ENCODE measurements at regions not wholly inside any gene's neighbourhood (a gene's known extent, or its start where the extent isn't known, plus 50 kb on each side); places are given as distances from the start of the nearest gene placed in this dataset.

DNA sequence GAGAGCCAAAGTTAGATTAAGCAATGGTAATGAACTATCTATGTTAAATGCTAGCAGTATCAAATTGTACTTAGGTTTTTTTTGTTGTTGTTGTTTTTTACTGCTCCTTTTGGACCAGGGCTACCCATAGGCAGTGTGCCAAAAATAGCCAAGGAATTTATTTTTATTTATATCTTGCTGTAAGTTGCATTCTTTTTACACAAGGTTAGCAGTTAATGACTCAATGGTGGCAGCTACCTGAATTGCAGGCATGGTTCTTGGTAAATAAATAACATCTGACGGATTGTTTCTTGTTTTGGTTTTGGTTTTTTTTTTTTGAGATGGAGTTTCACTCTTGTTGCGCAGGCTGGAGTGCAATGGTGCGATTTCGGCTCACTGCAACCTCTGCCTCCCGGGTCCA lies 194.8 kb upstream of the TSC22D1 start:
- dilution Hi-C loops (cut with MboI; ENCODE audit: extremely low pct_ligation_motif_present, low sequenced_read_pairs) (no loop called here), intact Hi-C loops (cut with micrococcal nuclease) (no loop called here)
- no peaks in the 10 kb centered on the region for H3K9me3 ChIP-seq (replicated peaks; ENCODE audit: control insufficient read depth, insufficient read depth, low read length)
- H3K9me1 ChIP-seq (replicated peaks; ENCODE audit: control insufficient read depth, extremely low read depth, insufficient read depth, low read length), result no peaks in the 10 kb centered on the region
- no peak for DNase-seq (ENCODE audit: low read depth, low spot score)
- no TSS peak for BruUV-seq (replicated peaks)
- no peaks in the 10 kb centered on the region for H3K36me3 ChIP-seq (ENCODE audit: control insufficient read depth in 2 of 2, extremely low read depth in 1 of 2, insufficient read depth in 2 of 2, low read length in 2 of 2)
- FAIRE-seq, result no peak
- CTCF ChIA-PET, result interaction anchor here (0.7 kb wide), 1 partner anchor 30 kb away, joined by 3 read pairs; no protein-coding TSS in a partner anchor
- H3K79me2 ChIP-seq (ENCODE audit: control insufficient read depth, insufficient read depth, low read length), result no peaks in the 10 kb centered on the region
- TF ChIP-seq, protein P1, sequence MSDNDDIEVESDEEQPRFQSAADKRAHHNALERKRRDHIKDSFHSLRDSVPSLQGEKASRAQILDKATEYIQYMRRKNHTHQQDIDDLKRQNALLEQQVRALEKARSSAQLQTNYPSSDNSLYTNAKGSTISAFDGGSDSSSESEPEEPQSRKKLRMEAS (IDR thresholded peaks at IDR 0.05; ENCODE audit: insufficient read depth, insufficient read length), result no peak
- TF ChIP-seq EZH2 (IDR thresholded peaks at IDR 0.05; ENCODE audit: borderline replicate concordance, low read depth, low read length, severe bottlenecking) (no peak), MYC (IDR thresholded peaks at IDR 0.05; ENCODE audit: low read depth, low read length) (no peak), POLR2A (IDR thresholded peaks at IDR 0.05; ENCODE audit: low read depth, low read length) (no peak), FOS (IDR thresholded peaks at IDR 0.05; ENCODE audit: borderline replicate concordance, insufficient read depth, low read length) (no peak), POLR2AphosphoS5 (IDR thresholded peaks at IDR 0.05; ENCODE audit: insufficient read depth, low read depth, low read length) (no peak), JUN (IDR thresholded peaks at IDR 0.05; ENCODE audit: borderline replicate concordance, insufficient read depth, insufficient read length, low read depth) (no peak), GATA2 (IDR thresholded peaks at IDR 0.05; ENCODE audit: insufficient read depth, insufficient read length, low read depth, low read length) (no peak)
- TF ChIP-seq, protein P2, sequence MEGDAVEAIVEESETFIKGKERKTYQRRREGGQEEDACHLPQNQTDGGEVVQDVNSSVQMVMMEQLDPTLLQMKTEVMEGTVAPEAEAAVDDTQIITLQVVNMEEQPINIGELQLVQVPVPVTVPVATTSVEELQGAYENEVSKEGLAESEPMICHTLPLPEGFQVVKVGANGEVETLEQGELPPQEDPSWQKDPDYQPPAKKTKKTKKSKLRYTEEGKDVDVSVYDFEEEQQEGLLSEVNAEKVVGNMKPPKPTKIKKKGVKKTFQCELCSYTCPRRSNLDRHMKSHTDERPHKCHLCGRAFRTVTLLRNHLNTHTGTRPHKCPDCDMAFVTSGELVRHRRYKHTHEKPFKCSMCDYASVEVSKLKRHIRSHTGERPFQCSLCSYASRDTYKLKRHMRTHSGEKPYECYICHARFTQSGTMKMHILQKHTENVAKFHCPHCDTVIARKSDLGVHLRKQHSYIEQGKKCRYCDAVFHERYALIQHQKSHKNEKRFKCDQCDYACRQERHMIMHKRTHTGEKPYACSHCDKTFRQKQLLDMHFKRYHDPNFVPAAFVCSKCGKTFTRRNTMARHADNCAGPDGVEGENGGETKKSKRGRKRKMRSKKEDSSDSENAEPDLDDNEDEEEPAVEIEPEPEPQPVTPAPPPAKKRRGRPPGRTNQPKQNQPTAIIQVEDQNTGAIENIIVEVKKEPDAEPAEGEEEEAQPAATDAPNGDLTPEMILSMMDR (IDR thresholded peaks at IDR 0.05; ENCODE audit: extremely low read depth in 1 of 2, insufficient read depth in 1 of 2, low read depth in 1 of 2, low read length in 2 of 2), result no peak
- H2AFZ ChIP-seq (ENCODE audit: low read depth, low read length), result no peak overlapping the region
- H4K20me1 ChIP-seq (replicated peaks; ENCODE audit: control insufficient read depth, extremely low read depth, insufficient read depth, low read length), result no peaks in the 10 kb centered on the region
- no peak overlapping the region for H3K27ac ChIP-seq (ENCODE audit: insufficient read depth, low read depth, low read length)
- POLR2A ChIA-PET, result no interaction called here
- H3K9ac ChIP-seq (replicated peaks; ENCODE audit: extremely low read depth, insufficient read depth, low read length), result no peak overlapping the region
- H3K27me3 ChIP-seq (ENCODE audit: control insufficient read depth in 2 of 2, insufficient read depth in 2 of 2, low read length in 2 of 2), result no peaks in the 10 kb centered on the region
- H3K4me2 ChIP-seq (ENCODE audit: insufficient read depth, low read length), result no peak overlapping the region
- peaks cover 3% of the 10 kb centered on the region for H3K4me1 ChIP-seq (ENCODE audit: control insufficient read depth, extremely low read depth, insufficient read depth, low read length)
- no peak overlapping the region for H3K4me3 ChIP-seq (replicated peaks in 1 of 3; ENCODE audit: insufficient read depth in 1 of 3, low read depth in 1 of 3, low read length in 3 of 3)
